Thymus (tissue), 11 donors: ENCODE measurements at regions not wholly inside any gene's neighbourhood (a gene's known extent, or its start where the extent isn't known, plus 50 kb on each side); places are given as distances from the start of the nearest gene placed in this dataset.
A peak's percentile ranks its signal among the peaks of the same experiment; 100 is the strongest.

ENCODE experiments used
- DNase-seq, 9 donors: peaks; one replicate each; pipeline ENCODE4 v3.0.0-alpha.2; 2013; ENCODE audit warnings: low spot score in 9 of 9, low read depth in 6 of 9, missing footprints in 1 of 9
- H3K27ac ChIP-seq, 2 donors: one replicate each; pipeline ENCODE4 v1.5.1; 2013; ENCODE audit warnings: control low read depth in 1 of 2, low read depth in 1 of 2, low read length in 1 of 2, mild to moderate bottlenecking in 1 of 2, moderate library complexity in 1 of 2
- H3K27me3 ChIP-seq, 2 donors: one replicate each; pipeline ENCODE4 v1.5.1; 2013; ENCODE audit warnings: low read length in 1 of 2; ENCODE audit not compliant: control insufficient read depth in 2 of 2, insufficient read depth in 1 of 2
- H3K36me3 ChIP-seq, 2 donors: one replicate each; pipeline ENCODE4 v1.5.1; 2013; ENCODE audit warnings: low read length in 1 of 2, mild to moderate bottlenecking in 1 of 2, moderate library complexity in 1 of 2; ENCODE audit not compliant: control insufficient read depth in 2 of 2, insufficient read depth in 2 of 2
- H3K4me1 ChIP-seq, 2 donors: one replicate each; pipeline ENCODE4 v1.5.1; 2013; ENCODE audit warnings: low read length in 2 of 2; ENCODE audit not compliant: control insufficient read depth in 2 of 2, insufficient read depth in 2 of 2
- H3K4me3 ChIP-seq, 2 donors: one replicate each; pipeline ENCODE4 v1.5.1; 2013; ENCODE audit warnings: low read length in 2 of 2, control low read depth in 1 of 2, mild to moderate bottlenecking in 1 of 2
- H3K9me3 ChIP-seq, 2 donors: one replicate each; pipeline ENCODE4 v1.5.1; 2013; ENCODE audit warnings: low read length in 1 of 2, mild to moderate bottlenecking in 1 of 2; ENCODE audit not compliant: control insufficient read depth in 2 of 2, insufficient read depth in 1 of 2
- WGBS: extraction: QIAGEN DNeasy Blood & Tissue Kit; methylation state at CpG from one replicate; pipeline ENCODE4 v1.1.7; 2013; 5-methylcytosine and 5-hydroxymethylcytosine counted together
- donor health status: healthy.

- Histone ChIP-seq H3K27ac (no peak overlapping the region), H3K36me3 (no peaks in the 10 kb centered on the region), H3K4me1 (peaks cover 2 to 12% of the 10 kb centered on the region in 2 donors), H3K4me3 (no peak overlapping the region), H3K9me3 (no peaks in the 10 kb centered on the region), H3K27me3 (no peaks in the 10 kb centered on the region)
- no peak for DNase-seq
- WGBS, result 99% methylated on average over 9 of the region's 9 CpGs
Measured at GRCh38 chrX:20438871-20439526, 172.3 kb upstream of the RPS6KA3 start.

DNA sequence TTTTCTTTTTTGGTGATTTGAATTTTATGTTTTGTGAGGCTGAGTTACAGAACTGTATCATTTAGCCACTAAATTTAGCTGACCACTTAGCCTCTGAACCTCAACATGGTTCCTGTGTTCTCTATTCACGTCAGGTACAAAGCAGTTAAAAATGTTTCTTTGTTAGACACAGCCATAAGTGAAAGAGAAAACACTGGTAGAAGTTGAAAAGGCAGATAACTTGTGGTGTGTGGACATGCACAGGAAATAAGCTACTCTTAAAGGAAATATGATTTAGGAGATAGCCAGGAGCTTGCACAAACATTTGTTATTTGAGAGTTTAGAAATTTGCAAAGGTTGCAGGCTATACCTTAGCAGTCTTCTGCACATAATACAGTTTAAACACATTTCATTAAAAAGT lies 171.0 kb upstream of the RPS6KA3 start:
- H3K4me3 ChIP-seq, result no peak overlapping the region
- peak in 1 of 9 donors; percentile 57 for DNase-seq
- no peaks in the 10 kb centered on the region for H3K36me3 ChIP-seq
- peak overlapping the region in 1 of 2 donors; percentile 49 for H3K27ac ChIP-seq
- H3K9me3 ChIP-seq, result no peaks in the 10 kb centered on the region
- H3K27me3 ChIP-seq, result no peaks in the 10 kb centered on the region
- 2% methylated on average over 1 of the region's 1 CpG for WGBS
- peaks cover 2 to 21% of the 10 kb centered on the region in 2 donors for H3K4me1 ChIP-seq

DNA sequence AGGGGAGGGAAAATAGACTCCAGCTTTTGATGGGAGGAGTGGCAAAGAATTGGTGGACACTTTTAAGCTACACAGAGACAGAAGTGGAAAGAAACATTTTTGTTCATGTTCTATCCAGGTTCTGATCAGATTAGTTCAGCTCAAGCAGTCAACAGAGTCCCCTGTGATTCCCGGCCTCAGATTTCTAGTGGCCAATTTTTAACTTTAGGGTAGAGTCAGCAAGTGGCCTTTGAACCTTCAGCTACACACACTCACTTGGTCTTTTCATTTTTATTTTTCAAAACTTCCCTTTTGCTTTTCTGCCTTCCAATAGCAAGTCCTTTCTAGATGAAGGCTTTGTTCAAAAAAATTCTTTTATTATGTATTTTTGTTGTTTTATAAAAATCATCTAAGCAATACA lies 169.2 kb upstream of the RPS6KA3 start:
- DNase-seq, result no peak
- no peaks in the 10 kb centered on the region for H3K9me3 ChIP-seq
- H3K27ac ChIP-seq, result no peak overlapping the region
- H3K27me3 ChIP-seq, result no peaks in the 10 kb centered on the region
- WGBS, result 100% methylated on average over 1 of the region's 1 CpG
- no peak overlapping the region for H3K4me3 ChIP-seq
- H3K36me3 ChIP-seq, result no peaks in the 10 kb centered on the region
- peaks cover 0 to 22% of the 10 kb centered on the region in 2 donors for H3K4me1 ChIP-seq

GRCh38 chrX:20434986-20435385 lies 168.3 kb upstream of the RPS6KA3 start:
- peaks cover 0 to 17% of the 10 kb centered on the region in 2 donors for H3K4me1 ChIP-seq
- no peak overlapping the region for H3K27ac ChIP-seq
- no peaks in the 10 kb centered on the region for H3K36me3 ChIP-seq
- no peaks in the 10 kb centered on the region for H3K27me3 ChIP-seq
- no peak for DNase-seq
- no peaks in the 10 kb centered on the region for H3K9me3 ChIP-seq
- WGBS, result 97% methylated on average over 3 of the region's 3 CpGs
- no peak overlapping the region for H3K4me3 ChIP-seq

DNA sequence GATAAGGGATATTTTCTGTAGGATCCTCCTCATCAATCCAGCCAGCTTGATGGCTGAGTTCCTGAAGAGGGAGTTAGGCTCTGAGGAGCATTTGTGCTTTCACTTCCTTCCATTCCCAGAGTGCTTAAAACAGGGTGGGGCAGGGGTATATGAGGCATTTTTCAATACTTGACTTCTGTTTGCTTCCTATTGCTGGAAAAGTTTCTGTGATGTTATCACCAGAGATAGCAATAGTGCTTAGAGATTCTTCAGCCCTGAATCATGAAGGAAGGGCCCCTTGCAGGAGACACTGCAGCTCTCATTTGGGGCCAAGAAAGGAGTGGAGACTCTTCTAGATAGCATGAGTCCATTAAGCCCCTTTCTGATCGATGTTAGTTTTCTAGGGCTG lies 166.7 kb upstream of the RPS6KA3 start:
- no peaks in the 10 kb centered on the region for H3K36me3 ChIP-seq

DNA sequence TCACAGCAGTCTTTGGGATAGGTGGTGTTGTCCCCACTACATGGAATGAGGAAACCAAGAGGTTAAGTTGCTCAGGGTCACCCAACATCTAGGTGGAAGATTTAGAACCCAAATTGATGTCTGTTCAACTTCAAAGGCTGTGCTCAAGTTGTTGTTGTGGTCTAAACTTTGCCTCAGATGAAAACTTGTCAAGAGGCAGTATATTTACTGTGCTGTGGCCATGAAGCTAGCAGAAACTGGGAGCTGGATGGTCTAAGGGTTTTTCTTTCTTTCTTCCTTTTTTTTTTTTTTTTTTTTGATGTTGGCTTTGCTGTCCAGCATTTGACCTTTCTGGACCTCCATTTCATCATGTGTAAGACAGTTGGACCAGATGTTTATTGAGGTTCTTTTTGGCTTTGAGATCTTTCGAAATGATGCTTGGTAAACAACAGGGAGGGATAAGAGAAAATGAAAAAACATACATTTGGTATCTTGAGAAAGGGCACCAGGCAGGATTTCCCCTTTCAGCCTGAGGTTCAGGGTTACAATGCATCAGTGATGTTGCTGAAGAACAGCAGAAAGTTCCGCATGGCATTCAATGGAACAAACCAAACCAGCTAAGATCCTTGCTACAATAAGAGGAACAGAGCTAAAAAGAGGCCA lies 166.2 kb upstream of the RPS6KA3 start:
- H3K4me3 ChIP-seq, result no peak overlapping the region
- peaks cover 0 to 13% of the 10 kb centered on the region in 2 donors for H3K4me1 ChIP-seq
- no peaks in the 10 kb centered on the region for H3K36me3 ChIP-seq
- 88% methylated on average over 2 of the region's 2 CpGs for WGBS
- H3K9me3 ChIP-seq, result no peaks in the 10 kb centered on the region
- peak in 1 of 9 donors; percentile 34 for DNase-seq
- H3K27me3 ChIP-seq, result no peaks in the 10 kb centered on the region
- H3K27ac ChIP-seq, result no peak overlapping the region

More for the DNA sequence above, 166.7 kb upstream of the RPS6KA3 start:
- WGBS, result 97% methylated on average over 1 of the region's 1 CpG
- no peaks in the 10 kb centered on the region for H3K27me3 ChIP-seq
- peaks cover 0 to 17% of the 10 kb centered on the region in 2 donors for H3K4me1 ChIP-seq
- no peak overlapping the region for H3K27ac ChIP-seq
- DNase-seq, result no peak
- H3K4me3 ChIP-seq, result no peak overlapping the region
- no peaks in the 10 kb centered on the region for H3K9me3 ChIP-seq

DNA sequence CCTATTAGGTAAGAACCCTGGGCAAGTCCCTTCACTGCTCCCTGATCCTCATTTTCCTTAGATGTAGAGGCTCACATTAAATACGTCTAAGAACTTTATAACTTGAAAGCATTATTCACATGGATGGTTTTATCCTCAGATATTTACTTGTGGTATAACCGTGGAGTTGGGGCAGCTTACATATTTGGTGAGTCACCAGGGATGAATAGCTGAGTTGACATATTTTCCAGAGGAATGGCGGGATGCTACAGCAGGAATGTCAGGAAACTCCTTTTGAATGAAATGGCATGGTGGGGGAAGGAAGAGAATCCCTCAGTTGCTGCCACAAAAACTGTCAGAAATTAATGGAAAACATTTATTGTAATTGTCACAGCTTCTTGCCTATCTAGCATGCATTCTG lies 165.3 kb upstream of the RPS6KA3 start:
- Histone ChIP-seq H3K4me1 (peaks cover 0 to 13% of the 10 kb centered on the region in 2 donors), H3K9me3 (no peaks in the 10 kb centered on the region), H3K27me3 (no peaks in the 10 kb centered on the region), H3K36me3 (no peaks in the 10 kb centered on the region), H3K27ac (no peak overlapping the region), H3K4me3 (no peak overlapping the region)
- DNase-seq, result no peak
- 96% methylated on average over 3 of the region's 3 CpGs for WGBS

- Histone ChIP-seq H3K27me3 (no peaks in the 10 kb centered on the region), H3K4me1 (peaks cover 0 to 13% of the 10 kb centered on the region in 2 donors), H3K9me3 (no peaks in the 10 kb centered on the region), H3K27ac (no peak overlapping the region), H3K36me3 (no peaks in the 10 kb centered on the region), H3K4me3 (no peak overlapping the region)
- DNase-seq, result no peak
- 95% methylated on average over 1 of the region's 1 CpG for WGBS
Measured at GRCh38 chrX:20431486-20431885, 164.8 kb upstream of the RPS6KA3 start.

DNA sequence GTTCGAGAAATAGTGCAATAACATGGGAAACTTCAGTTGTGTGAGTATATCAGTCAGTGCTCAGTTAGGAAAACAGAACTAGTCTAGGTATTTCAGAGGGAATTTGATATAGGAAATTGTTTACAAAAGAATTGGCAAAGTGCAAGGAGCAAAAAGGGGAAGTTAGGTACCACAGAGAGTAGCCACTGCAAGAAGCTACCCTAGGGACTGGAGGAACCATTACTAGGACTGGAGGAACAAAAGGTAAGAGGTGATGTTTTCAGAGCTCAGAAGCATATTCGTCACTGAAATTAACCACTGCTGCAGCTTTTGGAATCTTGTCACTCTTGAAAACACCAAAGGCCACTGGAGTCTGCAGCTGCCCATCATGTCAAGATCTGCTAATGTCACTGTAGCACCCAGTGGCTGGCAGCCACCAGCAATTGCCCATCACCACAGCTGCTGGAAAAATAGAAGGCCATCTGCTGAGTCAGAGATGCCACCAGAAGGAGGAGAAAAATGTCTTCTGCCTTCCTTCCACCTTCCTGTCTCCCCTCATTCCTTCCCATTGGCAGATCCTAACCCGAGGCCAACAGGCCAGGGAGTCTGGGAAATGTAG lies 160.6 kb upstream of the RPS6KA3 start:
- Histone ChIP-seq H3K4me3 (no peak overlapping the region), H3K27ac (no peak overlapping the region), H3K9me3 (no peaks in the 10 kb centered on the region), H3K27me3 (no peaks in the 10 kb centered on the region), H3K36me3 (no peaks in the 10 kb centered on the region), H3K4me1 (peaks cover 0 to under 1% of the 10 kb centered on the region in 2 donors)
- 82% methylated on average over 3 of the region's 3 CpGs for WGBS
- no peak for DNase-seq
